Esophagus muscularis mucosa (tissue), 4 donors: ENCODE measurements at regions not wholly inside any gene's neighbourhood (a gene's known extent, or its start where the extent isn't known, plus 50 kb on each side); places are given as distances from the start of the nearest gene placed in this dataset.

ENCODE experiments used
- DNase-seq: peaks from one replicate; pipeline ENCODE4 v3.0.0-alpha.2; 2017; ENCODE audit errors: extremely low spot score
- H3K27ac ChIP-seq, 4 donors: fragments of 200-600 bp; sonication (generic); replicated peaks in 1 of 4; 1 replicate in 3 of 4; 2 replicates in 1 of 4; pipeline ENCODE4 v1.5.1; 2016 to 2019; ENCODE audit warnings: mild to moderate bottlenecking in 1 of 4
- H3K27me3 ChIP-seq, 4 donors: fragments of 200-600 bp; sonication (generic); one replicate each; pipeline versions ENCODE4 v1.5.1 to v1.6.0; 2016 to 2019
- H3K36me3 ChIP-seq, 4 donors: fragments of 200-600 bp; sonication (generic); one replicate each; pipeline ENCODE4 v1.5.1; 2016 to 2019
- H3K4me1 ChIP-seq, 4 donors: fragments of 200-600 bp; sonication (generic); one replicate each; pipeline ENCODE4 v1.5.1; 2016 to 2019
- H3K4me3 ChIP-seq, 4 donors: fragments of 200-600 bp; sonication (generic); 1 replicate in 2 of 4; 2 replicates in 2 of 4; pipeline ENCODE4 v1.5.1; 2016 to 2019; ENCODE audit warnings: mild to moderate bottlenecking in 4 of 4, moderate library complexity in 1 of 4
- H3K9me3 ChIP-seq, 4 donors: fragments of 200-600 bp; sonication (generic); 1 replicate in 3 of 4; 2 replicates in 1 of 4; pipeline ENCODE4 v1.5.1; 2016 to 2019
- EP300 ChIP-seq: sonication (generic); formaldehyde crosslinking; IDR thresholded peaks from one replicate; pipeline ENCODE4 v1.6.1; 2017; ENCODE audit warnings: antibody characterized with exemption
- POLR2A ChIP-seq: fragments of 450-650 bp; IDR thresholded peaks from one replicate; pipeline ENCODE4 v1.6.1; 2017; ENCODE audit warnings: antibody characterized with exemption, moderate library complexity, mild to moderate bottlenecking, low read depth
- POLR2AphosphoS5 ChIP-seq, 2 donors: sonication (generic); formaldehyde crosslinking; IDR thresholded peaks; one replicate each; pipeline ENCODE4 v1.6.1; 2017; ENCODE audit warnings: antibody characterized with exemption in 2 of 2
- WGBS: methylation state at CpG from one replicate; pipeline ENCODE4 v1.1.5; 2018; 5-methylcytosine and 5-hydroxymethylcytosine counted together
- intact Hi-C: fragments of 100-400 bp; cut with DNase I; formaldehyde crosslinking; loops from one replicate; pipeline ENCODE4 v1.15.1; 2023
- TF ChIP-seq, protein P1 (sequence below), 3 experiments: fragments of 200-600 bp in 2 of 3; fragments of 450-650 bp in 1 of 3; sonication (generic) in 2 of 3; IDR thresholded peaks; one replicate each; pipeline ENCODE4 v1.5.1; 2017 to 2019; ENCODE audit warnings: antibody characterized with exemption in 3 of 3, mild to moderate bottlenecking in 2 of 3, moderate library complexity in 1 of 3

DNA sequence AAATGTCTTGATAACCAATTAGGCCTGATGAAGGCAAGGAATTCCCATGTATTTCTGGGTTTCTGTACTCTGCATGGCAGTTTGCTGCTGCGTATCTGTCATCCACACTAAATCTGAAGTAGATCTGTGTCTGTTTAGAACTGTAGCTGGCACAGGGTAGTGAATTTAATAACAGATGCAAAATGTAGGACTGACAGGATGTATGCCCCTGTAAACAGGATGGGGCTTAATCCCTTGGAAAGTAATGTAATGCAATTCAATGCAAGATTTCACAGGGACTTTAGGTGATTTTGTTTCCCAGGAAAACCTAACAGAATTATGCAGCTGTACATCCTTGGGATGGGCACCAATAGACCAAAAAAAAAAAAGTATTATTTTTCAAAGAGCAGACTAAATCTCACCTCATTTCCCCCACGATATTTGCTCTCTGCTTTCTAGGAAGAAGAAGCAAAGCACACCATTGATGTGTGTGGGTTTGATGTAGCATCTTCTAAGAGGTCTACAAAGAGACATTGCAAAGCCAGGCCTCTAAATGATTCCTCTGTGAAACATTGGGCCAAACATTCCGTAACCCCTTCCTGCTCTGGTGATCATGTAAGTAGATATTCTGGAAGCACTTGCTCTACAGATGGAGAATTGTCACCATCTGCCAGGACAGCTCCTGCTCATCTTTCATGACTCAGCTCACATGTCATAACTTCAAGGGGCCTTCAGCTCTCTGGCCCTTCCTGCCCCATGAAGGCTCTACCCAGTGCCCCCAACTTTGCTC is 464.3 kb upstream of the RGMA start:
- intact Hi-C loops: no loop called here
- Histone ChIP-seq H3K27me3 (no peaks in the 10 kb centered on the region), H3K9me3 (no peaks in the 10 kb centered on the region), H3K36me3 (no peaks in the 10 kb centered on the region), H3K27ac (no peak overlapping the region), H3K4me3 (no peak overlapping the region), H3K4me1 (no peaks in the 10 kb centered on the region)
- no peak for DNase-seq
- WGBS: 69% methylated on average over 3 of the region's 3 CpGs
- no peak for TF ChIP-seq EP300
- TF ChIP-seq, protein P1, sequence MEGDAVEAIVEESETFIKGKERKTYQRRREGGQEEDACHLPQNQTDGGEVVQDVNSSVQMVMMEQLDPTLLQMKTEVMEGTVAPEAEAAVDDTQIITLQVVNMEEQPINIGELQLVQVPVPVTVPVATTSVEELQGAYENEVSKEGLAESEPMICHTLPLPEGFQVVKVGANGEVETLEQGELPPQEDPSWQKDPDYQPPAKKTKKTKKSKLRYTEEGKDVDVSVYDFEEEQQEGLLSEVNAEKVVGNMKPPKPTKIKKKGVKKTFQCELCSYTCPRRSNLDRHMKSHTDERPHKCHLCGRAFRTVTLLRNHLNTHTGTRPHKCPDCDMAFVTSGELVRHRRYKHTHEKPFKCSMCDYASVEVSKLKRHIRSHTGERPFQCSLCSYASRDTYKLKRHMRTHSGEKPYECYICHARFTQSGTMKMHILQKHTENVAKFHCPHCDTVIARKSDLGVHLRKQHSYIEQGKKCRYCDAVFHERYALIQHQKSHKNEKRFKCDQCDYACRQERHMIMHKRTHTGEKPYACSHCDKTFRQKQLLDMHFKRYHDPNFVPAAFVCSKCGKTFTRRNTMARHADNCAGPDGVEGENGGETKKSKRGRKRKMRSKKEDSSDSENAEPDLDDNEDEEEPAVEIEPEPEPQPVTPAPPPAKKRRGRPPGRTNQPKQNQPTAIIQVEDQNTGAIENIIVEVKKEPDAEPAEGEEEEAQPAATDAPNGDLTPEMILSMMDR (IDR thresholded peaks at IDR 0.05): no peak
- no peak for TF ChIP-seq POLR2AphosphoS5 (IDR thresholded peaks at IDR 0.05)
- no peak for TF ChIP-seq POLR2A

DNA sequence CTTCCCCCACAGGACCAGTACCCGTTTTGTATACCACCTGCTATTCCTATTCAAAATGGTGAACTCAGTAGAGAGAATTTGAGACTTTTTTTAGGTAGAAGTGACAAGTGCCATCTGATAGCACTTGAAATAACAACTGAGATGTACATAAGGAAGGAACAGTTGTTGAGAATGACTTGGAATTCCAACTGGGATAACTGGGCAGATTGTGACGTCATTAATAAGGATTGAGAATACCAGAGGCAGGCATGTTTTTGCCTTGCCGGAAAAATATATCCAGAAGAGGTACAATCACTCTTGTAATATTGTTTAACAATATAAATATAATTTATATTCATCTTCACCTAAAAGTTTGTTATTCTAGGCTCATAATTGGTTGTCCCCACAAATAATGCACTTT is 454.1 kb upstream of the RGMA start:
- intact Hi-C loops: no loop called here

DNA sequence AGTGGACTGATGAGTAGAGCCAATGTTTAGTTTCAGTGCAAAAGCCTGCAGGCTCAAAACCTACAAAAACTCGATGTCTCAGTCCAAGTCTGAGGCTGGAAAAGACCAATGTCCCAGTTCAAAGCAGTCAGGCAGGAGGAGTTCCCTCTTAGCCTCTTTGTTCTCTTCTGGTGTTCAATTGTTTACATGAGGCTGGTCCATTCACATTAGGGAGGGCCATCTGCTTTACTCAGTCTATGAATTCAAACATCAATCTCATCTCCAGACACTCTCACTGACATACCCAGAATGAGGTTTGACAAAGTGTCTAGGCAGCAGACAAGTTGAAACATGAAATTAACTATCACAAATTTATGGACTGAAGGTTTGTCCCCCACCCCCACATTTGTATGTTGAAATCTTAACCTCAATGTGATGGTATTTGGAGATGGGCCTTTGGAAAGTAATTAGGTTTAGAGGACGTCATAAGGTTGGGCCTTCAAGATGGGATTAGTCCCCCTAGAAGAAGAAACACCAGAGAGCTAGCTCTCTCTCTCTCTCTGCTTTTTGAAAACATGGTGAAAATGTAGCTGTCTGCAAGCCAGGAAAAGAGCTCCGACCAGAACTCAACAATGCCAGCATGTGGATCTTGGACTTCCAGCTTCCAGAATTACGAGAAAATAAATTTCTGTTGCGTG is 438.5 kb upstream of the RGMA start:
- intact Hi-C loops: no loop called here
- TF ChIP-seq POLR2AphosphoS5 (IDR thresholded peaks at IDR 0.05) (no peak), POLR2A (no peak), EP300 (no peak)
- TF ChIP-seq, protein P1 (IDR thresholded peaks at IDR 0.05): no peak
- WGBS: 75% methylated on average over 5 of the region's 5 CpGs

More for the DNA sequence above, 454.1 kb upstream of the RGMA start:
- Histone ChIP-seq H3K4me3 (no peak overlapping the region), H3K9me3 (peaks cover 0 to 7% (median 4%) of the 10 kb centered on the region in 4 donors), H3K36me3 (no peaks in the 10 kb centered on the region), H3K27me3 (no peaks in the 10 kb centered on the region), H3K27ac (no peak overlapping the region), H3K4me1 (no peaks in the 10 kb centered on the region)
- no peak for DNase-seq
- 72% methylated on average over 3 of the region's 3 CpGs for WGBS
- TF ChIP-seq POLR2A (no peak), EP300 (no peak), POLR2AphosphoS5 (IDR thresholded peaks at IDR 0.05) (no peak)
- TF ChIP-seq, protein P1 (IDR thresholded peaks at IDR 0.05): no peak

DNA sequence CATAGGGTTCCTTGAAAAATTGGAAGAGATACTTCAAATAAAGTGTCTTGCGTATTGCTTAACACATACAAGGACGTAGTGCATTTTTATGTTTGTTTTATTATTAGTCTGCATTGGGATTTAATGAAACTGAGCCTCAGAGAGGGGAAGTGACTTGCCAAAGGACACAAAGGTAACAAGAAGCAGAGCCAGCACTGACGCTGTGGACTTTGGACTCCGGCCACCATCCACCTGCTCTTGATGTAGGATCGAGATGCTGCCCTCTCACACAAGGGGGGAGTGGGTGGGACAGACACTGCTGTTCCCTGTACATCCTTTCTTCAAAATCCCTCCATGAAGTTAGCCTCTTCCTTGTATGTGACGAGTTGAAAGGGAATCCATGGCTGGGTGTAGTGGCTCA is 435.4 kb upstream of the RGMA start:
- Histone ChIP-seq H3K27ac (no peak overlapping the region), H3K36me3 (no peaks in the 10 kb centered on the region), H3K27me3 (no peaks in the 10 kb centered on the region), H3K9me3 (no peaks in the 10 kb centered on the region), H3K4me1 (peaks cover 0 to 13% (median 1%) of the 10 kb centered on the region in 4 donors), H3K4me3 (no peak overlapping the region)
- DNase-seq: no peak
- TF ChIP-seq, protein P1 (IDR thresholded peaks at IDR 0.05): no peak
- TF ChIP-seq EP300 (no peak), POLR2A (no peak), POLR2AphosphoS5 (IDR thresholded peaks at IDR 0.05) (no peak)
- intact Hi-C loops: no loop called here
- WGBS: 41% methylated on average over 6 of the region's 6 CpGs

More for the DNA sequence above, 438.5 kb upstream of the RGMA start:
- Histone ChIP-seq H3K9me3 (no peaks in the 10 kb centered on the region), H3K4me3 (no peak overlapping the region), H3K36me3 (no peaks in the 10 kb centered on the region), H3K27ac (no peak overlapping the region), H3K27me3 (no peaks in the 10 kb centered on the region), H3K4me1 (peaks cover 0 to 13% (median 1%) of the 10 kb centered on the region in 4 donors)
- DNase-seq: no peak
